HEK293 (cell line): ENCODE measurements at regions not wholly inside any gene's neighbourhood (a gene's known extent, or its start where the extent isn't known, plus 50 kb on each side); places are given as distances from the start of the nearest gene placed in this dataset.

Source experiments
- CTCF ChIA-PET: fragments of 350-600 bp; formaldehyde crosslinking; extraction: SDS; loops from one replicate; lab custom pipeline; 2021; ENCODE audit warnings: antibody characterized with exemption; lab: Yijun Ruan, JAX
- POLR2A ChIA-PET: fragments of 300-600 bp; formaldehyde crosslinking; extraction: SDS; loops from one replicate; lab custom pipeline; 2020; ENCODE audit warnings: antibody characterized with exemption, inconsistent platforms; lab: Yijun Ruan, JAX
- H3K27ac ChIP-seq: fragments of 200-500 bp; sonication (Bioruptor generic); 2 replicates; pipeline ENCODE4 v1.5.1; 2014; ENCODE audit warnings: low read depth, low read length, control low read depth, inconsistent platforms; ENCODE audit errors: extremely low read depth
- H3K36me3 ChIP-seq, 2 experiments: fragments of 200-500 bp in 1 of 2; sonication (Bioruptor generic) in 1 of 2; 1 replicate in 1 of 2; 2 replicates in 1 of 2; pipeline ENCODE4 v1.5.1; 2014 to 2017; ENCODE audit warnings: inconsistent platforms in 2 of 2, low read length in 2 of 2; ENCODE audit not compliant: control insufficient read depth in 2 of 2, insufficient read depth in 1 of 2
- H3K4me1 ChIP-seq: fragments of 200-500 bp; sonication (Bioruptor generic); 2 replicates; pipeline ENCODE4 v1.5.1; 2014; ENCODE audit warnings: mild to moderate bottlenecking, low read length, inconsistent platforms; ENCODE audit not compliant: control insufficient read depth, insufficient read depth
- H3K4me3 ChIP-seq: 2 replicates; pipeline ENCODE4 v1.5.1; 2011; ENCODE audit warnings: low read depth, mild to moderate bottlenecking, control low read depth, low read length, moderate library complexity
- H3K9me3 ChIP-seq: fragments of 200-500 bp; sonication (Bioruptor generic); 2 replicates; pipeline ENCODE4 v1.5.1; 2014; ENCODE audit warnings: low read depth, low read length, inconsistent platforms; ENCODE audit not compliant: control insufficient read depth, insufficient read depth
- BCL11B ChIP-seq: fragments of 450-650 bp; formaldehyde crosslinking; IDR thresholded peaks from 2 replicates; pipeline ENCODE4 v1.5.1; 2016; ENCODE audit warnings: low read depth, missing biosample characterization, missing genetic modification characterization
- CTCF ChIP-seq: fragments of 450-650 bp; formaldehyde crosslinking; IDR thresholded peaks from 2 replicates; pipeline ENCODE4 v1.5.1; 2016; ENCODE audit warnings: missing biosample characterization, missing genetic modification characterization
- GFI1B ChIP-seq: fragments of 450-650 bp; formaldehyde crosslinking; IDR thresholded peaks from 2 replicates; pipeline ENCODE4 v1.5.1; 2016; ENCODE audit warnings: missing biosample characterization, missing genetic modification characterization
- HOXA7 ChIP-seq: sonication (generic); formaldehyde crosslinking; IDR thresholded peaks from 2 replicates; pipeline ENCODE4 v1.8.1; 2022; ENCODE audit warnings: missing genetic modification reagents, borderline replicate concordance
- OSR2 ChIP-seq: fragments of 450-650 bp; formaldehyde crosslinking; IDR thresholded peaks from 2 replicates; pipeline ENCODE4 v1.5.1; 2016; ENCODE audit warnings: missing biosample characterization, missing genetic modification characterization
- PBX3 ChIP-seq: sonication (generic); formaldehyde crosslinking; IDR thresholded peaks from 2 replicates; pipeline ENCODE4 v1.8.1; 2022; ENCODE audit warnings: mild to moderate bottlenecking, moderate library complexity, missing genetic modification reagents
- PRDM10 ChIP-seq: fragments of 450-650 bp; formaldehyde crosslinking; IDR thresholded peaks from 2 replicates; pipeline ENCODE4 v1.5.1; 2016; ENCODE audit warnings: missing biosample characterization, missing genetic modification characterization
- SP3 ChIP-seq: fragments of 450-650 bp; formaldehyde crosslinking; IDR thresholded peaks from 2 replicates; pipeline ENCODE4 v1.5.1; 2016; ENCODE audit warnings: missing biosample characterization, missing genetic modification characterization
- ZBTB7A ChIP-seq: fragments of 450-650 bp; formaldehyde crosslinking; IDR thresholded peaks from 2 replicates; pipeline ENCODE4 v1.5.1; 2016; ENCODE audit warnings: low read depth, missing biosample characterization, missing genetic modification characterization
- ZFP41 ChIP-seq: fragments of 450-650 bp; formaldehyde crosslinking; IDR thresholded peaks from 2 replicates; pipeline ENCODE4 v1.5.1; 2016; ENCODE audit warnings: missing biosample characterization, missing genetic modification characterization, borderline replicate concordance
- ZNF132 ChIP-seq: fragments of 450-650 bp; formaldehyde crosslinking; IDR thresholded peaks from 2 replicates; pipeline ENCODE4 v1.5.1; 2017; ENCODE audit warnings: missing biosample characterization, missing genetic modification characterization, borderline replicate concordance
- ZNF140 ChIP-seq: fragments of 450-650 bp; formaldehyde crosslinking; IDR thresholded peaks from 2 replicates; pipeline ENCODE4 v1.5.1; 2016; ENCODE audit warnings: missing biosample characterization, missing genetic modification characterization
- ZNF266 ChIP-seq: fragments of 450-650 bp; formaldehyde crosslinking; IDR thresholded peaks from 2 replicates; pipeline ENCODE4 v1.5.1; 2016; ENCODE audit warnings: missing biosample characterization, missing genetic modification characterization, low read depth
- ZNF274 ChIP-seq, 2 experiments: fragments of 200-500 bp in 1 of 2; fragments of 450-650 bp in 1 of 2; sonication (Bioruptor generic) in 1 of 2; formaldehyde crosslinking in 1 of 2; IDR thresholded peaks; 2 replicates each; pipeline versions ENCODE4 v1.5.1 to v1.6.1; 2014 to 2016; ENCODE audit warnings: borderline replicate concordance in 1 of 2, inconsistent platforms in 1 of 2, low read length in 1 of 2, missing biosample characterization in 1 of 2, missing genetic modification characterization in 1 of 2
- ZNF280D ChIP-seq: fragments of 450-650 bp; formaldehyde crosslinking; IDR thresholded peaks from 2 replicates; pipeline ENCODE4 v1.5.1; 2016; ENCODE audit warnings: missing biosample characterization, missing genetic modification characterization
- ZNF366 ChIP-seq: fragments of 450-650 bp; formaldehyde crosslinking; conservative IDR thresholded peaks from 2 replicates; pipeline ENCODE4 v1.5.1; 2016; ENCODE audit warnings: missing biosample characterization, missing genetic modification characterization
- ZNF391 ChIP-seq: fragments of 450-650 bp; formaldehyde crosslinking; IDR thresholded peaks from 2 replicates; pipeline ENCODE4 v1.5.1; 2016; ENCODE audit warnings: low read depth, missing biosample characterization, missing genetic modification characterization, borderline replicate concordance
- ZNF488 ChIP-seq: fragments of 450-650 bp; formaldehyde crosslinking; IDR thresholded peaks from 2 replicates; pipeline ENCODE4 v1.5.1; 2016; ENCODE audit warnings: missing biosample characterization, missing genetic modification characterization
- ZNF664 ChIP-seq: fragments of 450-650 bp; formaldehyde crosslinking; IDR thresholded peaks from 2 replicates; pipeline ENCODE4 v1.5.1; 2016; ENCODE audit warnings: missing biosample characterization, missing genetic modification characterization
- ZNF76 ChIP-seq: fragments of 450-650 bp; formaldehyde crosslinking; IDR thresholded peaks from 2 replicates; pipeline ENCODE4; 2016; ENCODE audit warnings: low read depth, missing biosample characterization, missing genetic modification characterization, borderline replicate concordance
- ZNF785 ChIP-seq: fragments of 450-650 bp; formaldehyde crosslinking; IDR thresholded peaks from 2 replicates; pipeline ENCODE4 v1.5.1; 2016; ENCODE audit warnings: missing biosample characterization, missing genetic modification characterization

- TF ChIP-seq BCL11B (tag by site-specific recombination): no peak
- TF ChIP-seq SP3 (tag by site-specific recombination): no peak
- no peak for TF ChIP-seq ZNF132 (tag by site-specific recombination)
- TF ChIP-seq ZNF76: no peak
- TF ChIP-seq ZNF274 (IDR thresholded peaks at IDR 0.05; ENCODE audit: low read length): no peak
- no peak for TF ChIP-seq ZNF274 (tag by site-specific recombination; IDR thresholded peaks at IDR 0.05; ENCODE audit: borderline replicate concordance)
- TF ChIP-seq ZNF391: no peak
- 0 out of 2 replicates have a peak, but pooled peaks have one; percentile 46 for TF ChIP-seq ZNF366 (tag by site-specific recombination)
- TF ChIP-seq CTCF: no peak
- no peak for TF ChIP-seq ZFP41 (tag by site-specific recombination)
- TF ChIP-seq ZBTB7A (tag by site-specific recombination): no peak
- no peak for TF ChIP-seq PRDM10 (tag by site-specific recombination)
- no peak for TF ChIP-seq PBX3
- no peak for TF ChIP-seq ZNF280D (tag by site-specific recombination)
- no peak for TF ChIP-seq ZNF785 (tag by site-specific recombination)
- no peak for TF ChIP-seq ZNF488 (tag by site-specific recombination)
- TF ChIP-seq OSR2: peak; percentile 90
These were observed 52.6 kb upstream of the ATP11B start (continued) for GRCh38 chr3:182740710-182741109.

- Histone ChIP-seq H3K36me3 (no peaks in the 10 kb centered on the region), H3K4me1 (0 out of 2 replicates have a peak, but pooled peaks cover 4% of the 10 kb centered on the region), H3K27ac (no peak overlapping the region), H3K4me3 (no peak overlapping the region), H3K9me3 (no peaks in the 10 kb centered on the region)
- CTCF ChIA-PET: interaction anchor here (1.0 kb wide), 1 partner anchor 96 kb away, joined by 3 read pairs; no protein-coding TSS in a partner anchor
- POLR2A ChIA-PET: no interaction called here
- TF ChIP-seq ZNF664 (tag by site-specific recombination): no peak
- TF ChIP-seq ZNF140 (tag by site-specific recombination): no peak
- no peak for TF ChIP-seq GFI1B (tag by site-specific recombination)
- no peak for TF ChIP-seq ZNF266 (tag by site-specific recombination)
- TF ChIP-seq PRDM10 (tag by site-specific recombination): no peak
- no peak for TF ChIP-seq HOXA7 (CRISPR knock-in tag)
These were observed 52.1 kb upstream of the ATP11B start for GRCh38 chr3:182741214-182741613.
